ENCODE measurements at regions not wholly inside any gene's neighbourhood (a gene's known extent, or its start where the extent isn't known, plus 50 kb on each side); places are given as distances from the start of the nearest gene placed in this dataset.
"Not testable (repeated sequence)": the region's sequence is repeated elsewhere in the genome, so short reads cannot be mapped to it uniquely, and the experiment has no call there.

DNA sequence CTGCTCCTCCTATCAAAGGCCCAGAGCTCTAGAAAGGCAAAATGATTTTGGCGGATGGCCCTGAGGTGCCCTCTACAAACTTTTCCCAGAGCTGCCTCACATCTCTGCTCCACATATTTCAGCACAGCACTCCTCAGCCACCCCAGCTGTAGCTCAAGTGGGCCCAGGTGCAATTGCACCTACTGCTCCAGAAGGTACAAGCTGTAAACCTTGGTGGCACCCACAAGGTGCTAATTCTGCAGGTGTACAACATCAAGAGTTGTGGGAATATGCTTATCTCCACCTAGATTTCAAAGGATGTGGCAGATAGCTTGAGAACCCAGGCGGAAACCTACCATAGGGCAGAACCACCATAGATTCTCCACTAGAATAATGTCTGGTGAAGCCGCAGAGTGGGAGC is 432.2 kb downstream of the TMEM232 start:
- Histone ChIP-seq H3K27me3 (ENCODE audit: control insufficient read depth, insufficient read depth, low read length) (no peaks in the 10 kb centered on the region), H3K4me3 (ENCODE audit: low read depth, low read length) (no peak overlapping the region), H3K9me3 (ENCODE audit: control insufficient read depth, low read length) (no peaks in the 10 kb centered on the region), H2AFZ (no peak overlapping the region), H3K79me2 (no peaks in the 10 kb centered on the region), H3K36me3 (ENCODE audit: control insufficient read depth, insufficient read depth, low read length) (no peaks in the 10 kb centered on the region), H3K4me1 (no peaks in the 10 kb centered on the region), H3K27ac (no peak overlapping the region), H3K4me2 (ENCODE audit: low read length) (no peak overlapping the region), H3K9ac (no peak overlapping the region)
- TF ChIP-seq, protein P1, sequence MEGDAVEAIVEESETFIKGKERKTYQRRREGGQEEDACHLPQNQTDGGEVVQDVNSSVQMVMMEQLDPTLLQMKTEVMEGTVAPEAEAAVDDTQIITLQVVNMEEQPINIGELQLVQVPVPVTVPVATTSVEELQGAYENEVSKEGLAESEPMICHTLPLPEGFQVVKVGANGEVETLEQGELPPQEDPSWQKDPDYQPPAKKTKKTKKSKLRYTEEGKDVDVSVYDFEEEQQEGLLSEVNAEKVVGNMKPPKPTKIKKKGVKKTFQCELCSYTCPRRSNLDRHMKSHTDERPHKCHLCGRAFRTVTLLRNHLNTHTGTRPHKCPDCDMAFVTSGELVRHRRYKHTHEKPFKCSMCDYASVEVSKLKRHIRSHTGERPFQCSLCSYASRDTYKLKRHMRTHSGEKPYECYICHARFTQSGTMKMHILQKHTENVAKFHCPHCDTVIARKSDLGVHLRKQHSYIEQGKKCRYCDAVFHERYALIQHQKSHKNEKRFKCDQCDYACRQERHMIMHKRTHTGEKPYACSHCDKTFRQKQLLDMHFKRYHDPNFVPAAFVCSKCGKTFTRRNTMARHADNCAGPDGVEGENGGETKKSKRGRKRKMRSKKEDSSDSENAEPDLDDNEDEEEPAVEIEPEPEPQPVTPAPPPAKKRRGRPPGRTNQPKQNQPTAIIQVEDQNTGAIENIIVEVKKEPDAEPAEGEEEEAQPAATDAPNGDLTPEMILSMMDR (IDR thresholded peaks at IDR 0.05): no peak

DNA sequence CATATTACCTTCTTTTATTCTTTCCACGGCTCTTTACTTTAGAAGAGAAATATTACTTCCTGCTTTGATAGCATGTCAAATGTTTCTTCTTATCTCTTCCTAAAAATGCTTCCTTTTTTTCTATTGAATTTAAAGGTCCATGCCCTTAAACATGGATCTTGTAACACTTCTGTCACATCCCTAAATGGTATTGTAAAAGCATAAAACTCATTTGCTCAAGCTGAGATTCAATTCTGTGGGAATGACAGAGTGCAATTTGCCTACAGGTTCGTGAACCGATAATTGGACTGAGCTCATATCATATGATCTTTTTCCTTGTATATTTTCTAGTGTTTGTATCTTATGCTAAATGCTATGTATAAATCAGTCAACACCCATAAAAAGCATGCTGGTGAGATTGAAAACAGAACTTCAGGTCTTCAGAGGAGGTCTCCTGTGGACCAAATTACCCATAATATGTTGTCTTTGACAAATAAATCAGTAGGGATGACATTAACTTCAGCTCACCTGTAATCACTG is 429.3 kb downstream of the TMEM232 start:
- Histone ChIP-seq H2AFZ (no peak overlapping the region), H3K4me3 (ENCODE audit: low read depth, low read length) (no peak overlapping the region), H3K9me3 (ENCODE audit: control insufficient read depth, low read length) (no peaks in the 10 kb centered on the region), H3K9ac (no peak overlapping the region), H3K27me3 (ENCODE audit: control insufficient read depth, insufficient read depth, low read length) (no peaks in the 10 kb centered on the region), H3K36me3 (ENCODE audit: control insufficient read depth, insufficient read depth, low read length) (no peaks in the 10 kb centered on the region), H3K27ac (no peak overlapping the region), H3K4me2 (ENCODE audit: low read length) (no peak overlapping the region), H3K79me2 (no peaks in the 10 kb centered on the region), H3K4me1 (no peaks in the 10 kb centered on the region)
- TF ChIP-seq, protein P1 (IDR thresholded peaks at IDR 0.05): no peak

DNA sequence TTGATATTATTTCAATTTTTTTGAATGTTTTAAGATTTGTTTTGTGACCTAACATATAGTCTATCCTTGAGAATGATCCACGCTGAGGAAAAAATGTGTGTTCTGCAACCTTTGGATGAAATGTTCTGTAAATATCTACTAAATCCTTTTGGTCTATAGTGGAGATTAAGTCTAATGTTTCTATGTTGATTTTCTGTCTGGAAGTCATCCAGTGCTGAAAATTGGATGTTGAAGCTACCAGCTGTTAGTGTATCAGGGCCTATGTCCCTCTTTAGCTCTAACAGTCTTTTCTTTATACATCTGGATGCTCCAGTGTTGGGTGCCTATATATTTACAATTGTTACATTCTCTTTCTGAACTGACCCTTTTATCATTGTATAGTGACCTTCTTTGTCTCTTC is 422.3 kb downstream of the TMEM232 start:
- TF ChIP-seq, protein P1 (IDR thresholded peaks at IDR 0.05): no peak
- H3K27me3 ChIP-seq (ENCODE audit: control insufficient read depth, insufficient read depth, low read length): no peaks in the 10 kb centered on the region
- H3K4me2 ChIP-seq (ENCODE audit: low read length): no peak overlapping the region
- H3K9ac ChIP-seq: no peak overlapping the region
- H3K4me1 ChIP-seq: no peaks in the 10 kb centered on the region
- no peaks in the 10 kb centered on the region for H3K9me3 ChIP-seq (ENCODE audit: control insufficient read depth, low read length)
- H3K27ac ChIP-seq: no peak overlapping the region
- H3K79me2 ChIP-seq: no peaks in the 10 kb centered on the region
- H3K36me3 ChIP-seq (ENCODE audit: control insufficient read depth, insufficient read depth, low read length): no peaks in the 10 kb centered on the region
- H3K4me3 ChIP-seq (ENCODE audit: low read depth, low read length): no peak overlapping the region
- H2AFZ ChIP-seq: no peak overlapping the region

DNA sequence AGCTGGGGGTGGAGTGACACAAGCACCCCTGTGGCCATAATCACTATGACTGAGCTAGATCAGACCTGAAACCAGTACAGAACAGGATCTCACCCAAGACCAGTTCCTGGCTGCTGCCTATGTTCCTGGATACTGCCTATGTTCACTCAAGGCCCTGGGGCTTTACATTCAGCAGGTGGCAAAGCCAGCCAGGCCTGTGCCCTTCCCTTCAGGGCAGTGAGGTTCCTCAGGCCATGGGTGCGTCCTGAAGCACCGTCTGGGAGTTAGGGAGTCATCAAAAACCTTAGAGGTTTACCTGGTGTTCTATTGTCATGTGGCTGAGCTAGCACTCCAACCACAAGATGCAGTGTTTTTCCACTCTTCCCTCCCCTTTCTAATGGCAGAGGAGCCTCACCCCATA is 419.8 kb downstream of the TMEM232 start:
- H3K9ac ChIP-seq: no peak overlapping the region
- H3K79me2 ChIP-seq: no peaks in the 10 kb centered on the region
- no peaks in the 10 kb centered on the region for H3K4me1 ChIP-seq
- no peak overlapping the region for H2AFZ ChIP-seq
- H3K4me3 ChIP-seq (ENCODE audit: low read depth, low read length): no peak overlapping the region
- H3K27me3 ChIP-seq (ENCODE audit: control insufficient read depth, insufficient read depth, low read length): no peaks in the 10 kb centered on the region
- no peak overlapping the region for H3K27ac ChIP-seq
- no peak overlapping the region for H3K4me2 ChIP-seq (ENCODE audit: low read length)
- TF ChIP-seq, protein P1 (IDR thresholded peaks at IDR 0.05): no peak
- no peaks in the 10 kb centered on the region for H3K36me3 ChIP-seq (ENCODE audit: control insufficient read depth, insufficient read depth, low read length)
- H3K9me3 ChIP-seq (ENCODE audit: control insufficient read depth, low read length): no peaks in the 10 kb centered on the region

DNA sequence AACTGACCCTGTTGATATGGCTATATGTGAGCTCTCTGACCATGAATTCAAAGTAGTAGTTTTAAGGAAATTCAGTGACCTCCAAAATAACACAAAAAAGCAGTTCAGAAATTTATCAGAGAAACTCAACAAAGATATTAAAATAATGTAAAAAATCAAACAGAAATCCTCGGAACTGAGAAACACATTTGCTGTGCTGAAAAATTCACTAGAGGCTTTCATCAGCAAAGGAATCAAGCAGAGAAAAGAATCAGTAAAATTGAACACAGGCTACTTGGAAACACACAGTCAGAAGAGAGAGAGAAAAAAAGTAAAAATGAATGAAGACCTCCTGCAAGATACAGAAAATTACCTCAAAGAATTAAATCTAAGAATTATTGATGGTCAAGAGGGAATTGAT is 417.2 kb downstream of the TMEM232 start:
- H3K9ac ChIP-seq: no peak overlapping the region
- no peak overlapping the region for H2AFZ ChIP-seq
- no peaks in the 10 kb centered on the region for H3K4me1 ChIP-seq
- H3K4me3 ChIP-seq (ENCODE audit: low read depth, low read length): no peak overlapping the region
- no peak overlapping the region for H3K4me2 ChIP-seq (ENCODE audit: low read length)
- no peaks in the 10 kb centered on the region for H3K27me3 ChIP-seq (ENCODE audit: control insufficient read depth, insufficient read depth, low read length)
- no peak overlapping the region for H3K27ac ChIP-seq
- no peaks in the 10 kb centered on the region for H3K79me2 ChIP-seq
- TF ChIP-seq, protein P1 (IDR thresholded peaks at IDR 0.05): no peak
- no peaks in the 10 kb centered on the region for H3K36me3 ChIP-seq (ENCODE audit: control insufficient read depth, insufficient read depth, low read length)
- no peaks in the 10 kb centered on the region for H3K9me3 ChIP-seq (ENCODE audit: control insufficient read depth, low read length)

DNA sequence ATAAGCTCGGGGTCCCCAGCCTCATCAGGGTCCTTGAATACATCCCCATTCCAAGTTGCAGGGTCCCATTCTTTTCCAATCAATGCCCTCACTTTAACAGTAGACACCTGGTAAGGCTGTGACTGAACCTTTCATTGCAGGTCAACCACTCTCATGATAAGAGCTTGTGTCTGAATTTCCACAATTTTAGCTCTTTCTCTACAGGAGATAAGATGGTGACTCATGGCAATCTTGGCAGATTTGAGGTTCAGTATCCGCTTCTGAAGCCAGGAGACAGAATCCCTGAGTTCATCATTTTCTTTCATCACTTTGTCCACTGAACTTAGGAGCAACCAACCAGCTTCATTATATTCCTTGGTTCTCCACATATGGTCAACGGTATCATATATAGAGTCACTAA is 409.9 kb downstream of the TMEM232 start:
- H3K9me3 ChIP-seq (ENCODE audit: control insufficient read depth, low read length); H3K36me3 ChIP-seq (ENCODE audit: control insufficient read depth, insufficient read depth, low read length); H3K4me1 ChIP-seq; H3K9ac ChIP-seq; H3K27ac ChIP-seq; H3K79me2 ChIP-seq; H3K4me3 ChIP-seq (ENCODE audit: low read depth, low read length); H2AFZ ChIP-seq; H3K4me2 ChIP-seq (ENCODE audit: low read length); H3K27me3 ChIP-seq (ENCODE audit: control insufficient read depth, insufficient read depth, low read length): not testable (repeated sequence)

Measured in parathyroid adenoma (tissue), 2 donors.